ENCODE measurements at regions not wholly inside any gene's neighbourhood (a gene's known extent, or its start where the extent isn't known, plus 50 kb on each side); places are given as distances from the start of the nearest gene placed in this dataset.

GRCh38 chr9:108724122-108724521 lies 131.7 kb downstream of the ACTL7B start:
- Histone ChIP-seq H3K27ac (no peak overlapping the region), H3K4me3 (no peak overlapping the region), H3K36me3 (no peaks in the 10 kb centered on the region), H3K9me3 (replicated peaks) (no peaks in the 10 kb centered on the region), H3K4me1 (replicated peaks) (no peaks in the 10 kb centered on the region), H3K27me3 (replicated peaks) (no peaks in the 10 kb centered on the region)
- DNase-seq (ENCODE audit: low read depth in 1 of 2, low spot score in 2 of 2), result no peak

DNA sequence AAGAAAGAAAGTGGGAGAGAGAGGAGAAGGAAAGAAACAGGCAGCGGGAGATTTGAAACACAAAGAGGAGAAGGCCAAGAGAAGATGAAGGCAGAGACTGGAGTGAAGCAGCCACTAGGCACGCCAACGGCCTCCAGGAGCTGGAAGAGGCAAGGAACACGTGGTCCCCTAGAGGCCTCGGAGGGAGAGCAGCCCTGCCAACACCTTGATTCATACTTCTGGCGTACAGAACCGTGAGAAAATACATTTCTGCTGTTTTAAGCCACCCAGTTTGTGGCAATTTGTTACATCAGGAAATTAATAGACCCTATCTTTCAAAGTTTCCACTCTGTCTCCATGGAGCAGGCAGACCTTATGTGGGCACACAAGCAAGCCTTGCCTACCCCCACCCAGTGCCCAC lies 133.4 kb downstream of the ACTL7B start:
- Histone ChIP-seq H3K4me3 (no peak overlapping the region), H3K9me3 (replicated peaks) (no peaks in the 10 kb centered on the region), H3K4me1 (replicated peaks) (no peaks in the 10 kb centered on the region), H3K27ac (no peak overlapping the region), H3K27me3 (replicated peaks) (no peaks in the 10 kb centered on the region), H3K36me3 (no peaks in the 10 kb centered on the region)
- no peak for DNase-seq (ENCODE audit: low read depth in 1 of 2, low spot score in 2 of 2)

DNA sequence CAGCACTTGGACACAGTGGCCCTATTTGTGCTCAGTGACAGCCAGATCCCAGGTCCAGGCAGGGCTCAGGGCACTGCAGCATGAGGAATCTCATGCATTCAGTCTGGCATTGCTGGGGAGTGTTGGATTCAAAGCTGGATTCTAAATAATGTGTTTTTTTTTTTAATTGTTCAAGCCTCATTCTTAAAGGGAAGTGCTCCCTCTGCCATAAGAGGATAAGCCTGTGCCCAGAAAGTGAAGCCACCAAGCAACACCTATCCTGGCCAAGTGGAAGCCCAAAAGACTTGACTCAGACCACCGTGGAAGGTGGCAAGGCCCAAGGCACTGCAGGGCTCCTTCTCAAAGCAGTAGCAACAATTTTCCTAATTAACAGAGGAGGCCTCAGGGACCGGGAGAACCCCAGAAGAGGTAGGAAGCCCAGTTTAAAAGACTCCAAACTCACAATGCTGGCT lies 135.6 kb downstream of the ACTL7B start:
- Histone ChIP-seq H3K27ac (no peak overlapping the region), H3K36me3 (no peaks in the 10 kb centered on the region)

GRCh38 chr9:108710424-108710823 lies 145.4 kb downstream of the ACTL7B start:
- Histone ChIP-seq H3K27ac (no peak overlapping the region), H3K4me1 (replicated peaks) (no peaks in the 10 kb centered on the region), H3K36me3 (no peaks in the 10 kb centered on the region), H3K4me3 (no peak overlapping the region), H3K27me3 (replicated peaks) (no peaks in the 10 kb centered on the region), H3K9me3 (replicated peaks) (no peaks in the 10 kb centered on the region)
- DNase-seq (ENCODE audit: low read depth in 1 of 2, low spot score in 2 of 2), result no peak

More for the DNA sequence above, 135.6 kb downstream of the ACTL7B start:
- no peak for DNase-seq (ENCODE audit: low read depth in 1 of 2, low spot score in 2 of 2)
- no peak overlapping the region for H3K4me3 ChIP-seq
- no peaks in the 10 kb centered on the region for H3K9me3 ChIP-seq (replicated peaks)
- no peaks in the 10 kb centered on the region for H3K27me3 ChIP-seq (replicated peaks)
- no peaks in the 10 kb centered on the region for H3K4me1 ChIP-seq (replicated peaks)

- Histone ChIP-seq H3K4me1 (replicated peaks) (no peaks in the 10 kb centered on the region), H3K9me3 (replicated peaks) (no peaks in the 10 kb centered on the region), H3K36me3 (no peaks in the 10 kb centered on the region), H3K27me3 (replicated peaks) (no peaks in the 10 kb centered on the region), H3K4me3 (no peak overlapping the region), H3K27ac (no peak overlapping the region)
- DNase-seq (ENCODE audit: low read depth in 1 of 2, low spot score in 2 of 2), result no peak
Measured at GRCh38 chr9:108709997-108710396, 145.8 kb downstream of the ACTL7B start.

GRCh38 chr9:108709126-108709525 lies 146.7 kb downstream of the ACTL7B start:
- DNase-seq (ENCODE audit: low read depth in 1 of 2, low spot score in 2 of 2), result no peak
- Histone ChIP-seq H3K4me3 (no peak overlapping the region), H3K36me3 (no peaks in the 10 kb centered on the region), H3K27ac (no peak overlapping the region), H3K27me3 (replicated peaks) (no peaks in the 10 kb centered on the region), H3K4me1 (replicated peaks) (no peaks in the 10 kb centered on the region), H3K9me3 (replicated peaks) (no peaks in the 10 kb centered on the region)

- H3K36me3 ChIP-seq, result no peaks in the 10 kb centered on the region
- H3K9me3 ChIP-seq (replicated peaks), result no peaks in the 10 kb centered on the region
- H3K27me3 ChIP-seq (replicated peaks), result no peaks in the 10 kb centered on the region
- H3K4me3 ChIP-seq, result no peak overlapping the region
- no peaks in the 10 kb centered on the region for H3K4me1 ChIP-seq (replicated peaks)
- DNase-seq (ENCODE audit: low read depth in 1 of 2, low spot score in 2 of 2), result no peak
- H3K27ac ChIP-seq, result no peak overlapping the region
Measured at GRCh38 chr9:108708448-108708847, 147.3 kb downstream of the ACTL7B start.

- no peak for DNase-seq (ENCODE audit: low read depth in 1 of 2, low spot score in 2 of 2)
- H3K4me1 ChIP-seq (replicated peaks), result no peaks in the 10 kb centered on the region
- no peaks in the 10 kb centered on the region for H3K9me3 ChIP-seq (replicated peaks)
- no peak overlapping the region for H3K27ac ChIP-seq
- H3K27me3 ChIP-seq (replicated peaks), result no peaks in the 10 kb centered on the region
- no peaks in the 10 kb centered on the region for H3K36me3 ChIP-seq
- H3K4me3 ChIP-seq, result no peak overlapping the region
Measured at GRCh38 chr9:108707120-108707519, 148.7 kb downstream of the ACTL7B start.

GRCh38 chr9:108704156-108704852 lies 151.5 kb downstream of the ACTL7B start:
- Histone ChIP-seq H3K27me3 (replicated peaks) (no peaks in the 10 kb centered on the region), H3K36me3 (no peaks in the 10 kb centered on the region), H3K4me3 (no peak overlapping the region), H3K9me3 (replicated peaks) (no peaks in the 10 kb centered on the region), H3K27ac (no peak overlapping the region), H3K4me1 (replicated peaks) (no peaks in the 10 kb centered on the region)
- no peak for DNase-seq (ENCODE audit: low read depth in 1 of 2, low spot score in 2 of 2)

GRCh38 chr9:108703429-108703828 lies 152.4 kb downstream of the ACTL7B start:
- H3K4me3 ChIP-seq, result no peak overlapping the region
- no peaks in the 10 kb centered on the region for H3K4me1 ChIP-seq (replicated peaks)
- no peak overlapping the region for H3K27ac ChIP-seq
- H3K9me3 ChIP-seq (replicated peaks), result no peaks in the 10 kb centered on the region
- no peaks in the 10 kb centered on the region for H3K36me3 ChIP-seq
- no peak for DNase-seq (ENCODE audit: low read depth in 1 of 2, low spot score in 2 of 2)
- no peaks in the 10 kb centered on the region for H3K27me3 ChIP-seq (replicated peaks)

- no peaks in the 10 kb centered on the region for H3K4me1 ChIP-seq (replicated peaks)
- H3K4me3 ChIP-seq, result no peak overlapping the region
- H3K27me3 ChIP-seq (replicated peaks), result no peaks in the 10 kb centered on the region
- H3K36me3 ChIP-seq, result no peaks in the 10 kb centered on the region
- H3K9me3 ChIP-seq (replicated peaks), result no peaks in the 10 kb centered on the region
- H3K27ac ChIP-seq, result no peak overlapping the region
- DNase-seq (ENCODE audit: low read depth in 1 of 2, low spot score in 2 of 2), result no peak
Measured at GRCh38 chr9:108702681-108703080, 153.1 kb downstream of the ACTL7B start.

DNA sequence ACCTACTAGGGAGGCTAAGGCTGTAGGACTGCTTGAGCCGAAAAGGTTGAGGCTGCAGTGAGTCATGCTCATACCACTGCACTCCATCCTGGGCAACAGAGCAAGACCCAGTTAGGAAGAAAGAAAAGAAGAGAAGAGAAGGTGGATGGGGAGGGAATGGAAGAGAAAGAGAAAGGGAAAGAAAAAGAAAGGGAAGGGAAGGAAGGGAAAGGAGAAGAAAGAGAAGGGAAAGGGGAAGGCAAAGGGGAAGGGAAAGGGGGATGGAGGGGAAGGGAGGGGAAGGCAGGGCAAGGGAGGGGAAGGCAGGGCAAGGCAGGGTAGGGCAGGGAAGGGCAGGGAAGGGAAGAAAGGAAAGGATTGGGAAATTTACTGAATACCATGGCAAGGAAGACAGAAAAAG lies 157.0 kb downstream of the ACTL7B start:
- Histone ChIP-seq H3K27ac (no peak overlapping the region), H3K27me3 (replicated peaks) (no peaks in the 10 kb centered on the region), H3K9me3 (replicated peaks) (no peaks in the 10 kb centered on the region), H3K36me3 (no peaks in the 10 kb centered on the region), H3K4me1 (replicated peaks) (no peaks in the 10 kb centered on the region), H3K4me3 (no peak overlapping the region)
- DNase-seq (ENCODE audit: low read depth in 1 of 2, low spot score in 2 of 2), result no peak

DNA sequence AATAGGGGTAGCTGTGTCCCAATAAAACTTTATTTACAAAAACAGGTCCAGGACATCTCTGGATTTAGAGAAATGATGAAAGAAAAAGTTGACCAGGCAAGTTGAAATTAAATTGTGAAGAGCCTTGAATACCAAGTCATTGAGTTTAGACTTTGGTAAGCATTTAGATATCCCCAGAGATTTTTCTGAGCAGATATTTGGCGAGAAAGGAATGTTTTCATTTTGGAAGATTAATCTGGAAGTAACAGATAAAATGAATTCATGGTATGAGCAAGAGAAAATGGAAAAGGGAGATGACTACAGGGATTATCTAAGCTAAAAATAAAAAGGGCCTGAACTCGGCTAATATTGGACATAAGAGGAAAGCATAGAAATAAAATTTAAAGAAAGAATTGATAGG lies 157.6 kb downstream of the ACTL7B start:
- H3K4me3 ChIP-seq, result no peak overlapping the region
- DNase-seq (ENCODE audit: low read depth in 1 of 2, low spot score in 2 of 2), result no peak
- H3K36me3 ChIP-seq, result no peaks in the 10 kb centered on the region
- no peaks in the 10 kb centered on the region for H3K27me3 ChIP-seq (replicated peaks)
- no peak overlapping the region for H3K27ac ChIP-seq
- no peaks in the 10 kb centered on the region for H3K9me3 ChIP-seq (replicated peaks)
- no peaks in the 10 kb centered on the region for H3K4me1 ChIP-seq (replicated peaks)

DNA sequence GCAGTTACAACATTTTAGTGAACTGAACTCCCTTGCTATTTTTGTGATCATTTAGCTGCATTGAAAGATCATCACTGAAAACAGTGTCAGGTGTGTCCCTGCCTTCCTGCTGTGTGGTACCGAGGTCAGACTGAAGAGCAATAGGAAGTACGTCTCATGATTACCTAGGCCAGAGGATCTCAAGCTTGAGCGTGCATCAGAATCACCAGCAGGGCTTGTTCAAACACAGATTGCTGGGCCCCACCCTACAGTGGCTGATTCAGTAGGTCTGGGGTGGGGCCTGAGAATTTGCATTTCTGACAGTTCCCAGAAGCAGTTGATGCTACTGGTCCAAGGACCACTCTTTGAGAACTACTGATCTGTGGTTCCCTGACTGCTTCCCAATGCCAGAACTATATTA lies 159.6 kb downstream of the ACTL7B start:
- Histone ChIP-seq H3K27ac (no peak overlapping the region), H3K4me3 (no peak overlapping the region), H3K27me3 (replicated peaks) (no peaks in the 10 kb centered on the region), H3K36me3 (no peaks in the 10 kb centered on the region), H3K9me3 (replicated peaks) (no peaks in the 10 kb centered on the region), H3K4me1 (replicated peaks) (no peaks in the 10 kb centered on the region)
- DNase-seq (ENCODE audit: low read depth in 1 of 2, low spot score in 2 of 2), result no peak

DNA sequence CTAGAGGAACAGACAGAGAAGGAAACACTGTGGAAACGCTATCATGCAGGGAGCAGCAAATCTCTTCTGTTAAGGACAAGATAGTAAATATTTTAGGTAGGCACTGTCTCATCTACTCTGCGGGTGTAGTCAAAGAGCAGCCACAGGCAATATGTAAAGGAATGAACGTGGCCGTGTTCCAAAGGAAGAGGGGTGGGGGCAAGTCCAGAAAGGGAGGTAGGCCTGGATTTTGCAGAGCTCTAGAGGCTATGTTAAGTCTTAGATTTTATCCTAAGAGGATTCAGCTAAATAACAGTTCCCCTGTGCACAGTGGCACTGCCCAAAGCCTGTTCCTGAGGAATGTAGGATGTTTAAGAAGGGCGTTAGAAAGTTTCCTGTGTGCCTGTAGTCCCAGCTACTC lies 161.6 kb downstream of the ACTL7B start:
- DNase-seq (ENCODE audit: low read depth in 1 of 2, low spot score in 2 of 2), result no peak
- no peaks in the 10 kb centered on the region for H3K27me3 ChIP-seq (replicated peaks)
- no peaks in the 10 kb centered on the region for H3K36me3 ChIP-seq
- no peak overlapping the region for H3K27ac ChIP-seq
- H3K4me3 ChIP-seq, result no peak overlapping the region
- H3K9me3 ChIP-seq (replicated peaks), result no peaks in the 10 kb centered on the region
- no peaks in the 10 kb centered on the region for H3K4me1 ChIP-seq (replicated peaks)
